Muscle of leg (tissue), 3 donors: ENCODE measurements at regions not wholly inside any gene's neighbourhood (a gene's known extent, or its start where the extent isn't known, plus 50 kb on each side); places are given as distances from the start of the nearest gene placed in this dataset.

Experiments
- DNase-seq: peaks from one replicate; pipeline ENCODE4 v3.0.0; 2013
- H3K27ac ChIP-seq: one replicate; pipeline ENCODE4 v1.5.1; 2013; ENCODE audit warnings: mild to moderate bottlenecking, low read length, control low read depth
- H3K27me3 ChIP-seq: one replicate; pipeline ENCODE4 v1.6.1; 2013; ENCODE audit warnings: low read length; ENCODE audit not compliant: control insufficient read depth, insufficient read depth
- H3K36me3 ChIP-seq: one replicate; pipeline ENCODE4 v1.6.1; 2013; ENCODE audit warnings: low read length; ENCODE audit not compliant: control insufficient read depth, insufficient read depth
- H3K4me1 ChIP-seq: one replicate; pipeline ENCODE4 v1.6.1; 2013; ENCODE audit warnings: low read length; ENCODE audit not compliant: control insufficient read depth, insufficient read depth
- H3K4me3 ChIP-seq: one replicate; pipeline ENCODE4 v1.5.1; 2013; ENCODE audit warnings: low read length, control low read depth
- H3K9me3 ChIP-seq: replicated peaks from 2 replicates; pipeline ENCODE4 v1.6.1; 2013; ENCODE audit warnings: low read depth, low read length; ENCODE audit not compliant: control insufficient read depth
- WGBS: methylation state at CpG from one replicate; pipeline ENCODE4 v1.1.5; 2013; ENCODE audit warnings: missing lambda C conversion rate; ENCODE audit not compliant: insufficient coverage; 5-methylcytosine and 5-hydroxymethylcytosine counted together

DNA sequence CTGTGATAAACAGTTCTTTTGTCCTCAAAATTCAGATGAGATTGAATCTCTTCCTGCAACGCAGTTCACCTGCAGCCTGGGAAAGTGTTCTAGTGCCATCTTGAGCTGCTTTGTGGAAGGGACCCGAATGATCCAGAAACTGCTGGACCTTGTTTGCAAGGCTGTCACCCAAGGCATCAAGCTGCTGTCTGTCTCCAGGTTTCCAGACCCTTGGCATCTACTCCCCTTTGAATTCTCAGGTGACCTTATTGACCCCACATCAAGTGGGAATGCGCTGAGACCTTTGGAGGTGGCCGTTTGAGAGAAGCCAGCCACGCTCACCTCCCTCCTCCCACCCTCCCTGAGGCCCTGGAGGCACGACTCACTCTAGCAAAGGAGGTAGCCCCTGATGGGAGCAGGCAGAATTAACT lies 112.5 kb downstream of the EDN3 start:
- Histone ChIP-seq H3K9me3 (peaks cover 4% of the 10 kb centered on the region), H3K4me3 (no peak overlapping the region), H3K4me1 (peaks cover 55% of the 10 kb centered on the region), H3K27ac (peak overlapping the region; percentile 25), H3K36me3 (no peaks in the 10 kb centered on the region), H3K27me3 (no peaks in the 10 kb centered on the region)
- no peak for DNase-seq
- WGBS, result 48% methylated on average over 3 of the region's 6 CpGs

DNA sequence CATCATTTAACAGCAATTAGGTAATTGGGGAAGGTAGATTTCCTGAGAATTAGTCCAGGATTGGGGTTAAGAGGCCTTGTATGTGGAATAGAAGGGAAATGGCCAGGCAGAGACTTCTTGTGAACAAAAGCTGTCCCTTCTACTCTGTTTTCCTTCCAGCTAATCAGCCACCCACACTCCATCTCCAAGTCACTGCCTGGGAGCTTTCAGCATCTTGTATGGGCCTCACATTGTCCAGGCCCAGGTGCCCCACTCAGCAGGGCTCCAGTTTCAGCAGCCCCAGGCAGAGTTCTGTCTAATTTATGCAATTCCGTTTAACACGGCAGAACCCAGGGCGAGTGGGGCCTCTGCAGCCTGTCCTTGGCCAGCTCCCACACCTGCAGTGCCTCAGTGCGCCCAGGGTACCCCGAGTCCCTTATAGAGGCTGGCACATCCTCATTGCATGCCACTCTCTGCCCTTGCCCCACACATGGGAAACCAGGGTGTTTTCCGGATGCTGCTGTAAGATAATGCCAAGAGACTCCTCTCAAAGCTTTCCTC lies 113.0 kb downstream of the EDN3 start:
- Histone ChIP-seq H3K4me1 (peaks cover 55% of the 10 kb centered on the region), H3K27ac (peak overlapping the region; percentile 29), H3K27me3 (no peaks in the 10 kb centered on the region), H3K9me3 (peaks cover 4% of the 10 kb centered on the region), H3K4me3 (no peak overlapping the region), H3K36me3 (no peaks in the 10 kb centered on the region)
- WGBS, result 65% methylated on average over 5 of the region's 6 CpGs
- no peak for DNase-seq

DNA sequence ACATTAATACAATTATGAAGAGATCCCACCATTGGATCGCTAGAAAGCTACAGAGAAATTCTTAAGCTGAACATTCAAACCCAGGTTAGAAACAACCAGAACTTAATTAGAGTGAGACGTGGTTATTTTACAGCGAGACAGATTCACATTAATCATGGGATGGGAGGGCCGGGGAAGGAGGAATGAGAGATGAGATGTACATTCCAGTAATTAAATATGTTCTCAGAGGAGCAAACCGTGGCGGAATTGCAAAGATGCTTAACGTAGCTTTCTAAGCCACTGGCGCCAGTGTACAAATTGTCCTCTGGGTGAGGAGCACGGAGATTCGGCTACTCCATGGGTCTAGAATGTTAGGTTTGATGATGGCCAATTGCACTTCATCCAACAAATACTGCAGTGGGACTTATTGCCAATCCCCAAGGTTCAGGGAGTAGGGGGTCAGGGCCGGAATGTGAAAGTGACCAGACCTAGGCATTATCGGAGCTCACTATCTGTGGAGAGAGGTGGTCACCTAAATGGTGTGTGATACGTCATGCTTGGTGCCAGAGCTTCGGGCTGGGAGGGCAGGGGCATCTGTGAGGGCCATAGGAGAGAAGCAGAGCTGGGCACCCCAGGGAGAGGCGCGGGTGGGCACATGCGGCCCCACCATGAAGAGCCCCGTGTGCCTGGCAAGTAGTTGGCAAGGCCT lies 114.7 kb downstream of the EDN3 start:
- peak; percentile 39 for DNase-seq
- peaks cover 5% of the 10 kb centered on the region for H3K27me3 ChIP-seq
- peak overlapping the region; percentile 47 for H3K27ac ChIP-seq
- H3K9me3 ChIP-seq, result peaks cover 4% of the 10 kb centered on the region
- H3K4me3 ChIP-seq, result no peak overlapping the region
- H3K4me1 ChIP-seq, result peaks cover 68% of the 10 kb centered on the region
- WGBS, result 88% methylated on average over 10 of the region's 18 CpGs
- H3K36me3 ChIP-seq, result no peaks in the 10 kb centered on the region

DNA sequence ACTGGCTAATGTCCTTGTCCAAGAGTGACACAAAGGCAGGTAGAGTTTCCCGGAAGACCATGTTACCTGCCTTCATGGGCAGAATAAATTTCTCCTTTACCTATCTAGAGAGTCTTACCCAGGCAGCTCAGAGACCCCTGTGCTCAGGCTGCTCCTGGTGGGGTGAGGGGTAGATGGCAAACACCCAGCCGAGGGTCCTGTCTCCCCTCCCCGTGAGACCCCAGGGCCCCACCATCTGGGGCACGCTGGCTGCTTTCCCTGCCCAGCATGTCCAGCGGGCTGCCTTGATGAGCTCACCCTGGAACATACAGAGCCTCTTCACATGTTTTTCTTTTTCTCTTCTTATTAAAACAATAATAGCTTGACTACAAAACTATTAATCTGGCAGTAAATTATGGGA lies 116.5 kb downstream of the EDN3 start:
- H3K27me3 ChIP-seq, result peaks cover 5% of the 10 kb centered on the region
- H3K27ac ChIP-seq, result no peak overlapping the region
- no peaks in the 10 kb centered on the region for H3K36me3 ChIP-seq
- H3K4me3 ChIP-seq, result no peak overlapping the region
- peaks cover 51% of the 10 kb centered on the region for H3K4me1 ChIP-seq
- WGBS, result 82% methylated on average over 2 of the region's 5 CpGs
- peaks cover 4% of the 10 kb centered on the region for H3K9me3 ChIP-seq
- no peak for DNase-seq

DNA sequence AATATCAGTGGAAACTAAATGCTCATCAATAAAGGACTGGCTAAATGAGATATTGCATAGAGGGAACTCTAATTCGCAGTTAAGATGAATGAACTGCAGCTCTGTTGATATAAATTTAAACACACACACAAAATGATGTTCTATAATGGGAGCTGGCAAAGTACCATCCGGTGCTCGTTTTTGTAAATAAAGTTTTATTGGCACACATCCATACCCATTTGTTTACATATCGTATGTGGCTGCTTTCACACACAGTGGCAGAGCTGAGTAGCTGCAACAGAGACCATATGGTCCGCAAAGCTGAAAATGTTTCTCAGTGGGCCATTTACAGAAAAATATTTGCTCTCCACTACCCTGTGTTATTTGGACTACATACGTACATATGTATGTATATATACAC lies 120.7 kb downstream of the EDN3 start:
- peaks cover 5% of the 10 kb centered on the region for H3K27me3 ChIP-seq
- WGBS, result 60% methylated on average over 1 of the region's 6 CpGs

DNA sequence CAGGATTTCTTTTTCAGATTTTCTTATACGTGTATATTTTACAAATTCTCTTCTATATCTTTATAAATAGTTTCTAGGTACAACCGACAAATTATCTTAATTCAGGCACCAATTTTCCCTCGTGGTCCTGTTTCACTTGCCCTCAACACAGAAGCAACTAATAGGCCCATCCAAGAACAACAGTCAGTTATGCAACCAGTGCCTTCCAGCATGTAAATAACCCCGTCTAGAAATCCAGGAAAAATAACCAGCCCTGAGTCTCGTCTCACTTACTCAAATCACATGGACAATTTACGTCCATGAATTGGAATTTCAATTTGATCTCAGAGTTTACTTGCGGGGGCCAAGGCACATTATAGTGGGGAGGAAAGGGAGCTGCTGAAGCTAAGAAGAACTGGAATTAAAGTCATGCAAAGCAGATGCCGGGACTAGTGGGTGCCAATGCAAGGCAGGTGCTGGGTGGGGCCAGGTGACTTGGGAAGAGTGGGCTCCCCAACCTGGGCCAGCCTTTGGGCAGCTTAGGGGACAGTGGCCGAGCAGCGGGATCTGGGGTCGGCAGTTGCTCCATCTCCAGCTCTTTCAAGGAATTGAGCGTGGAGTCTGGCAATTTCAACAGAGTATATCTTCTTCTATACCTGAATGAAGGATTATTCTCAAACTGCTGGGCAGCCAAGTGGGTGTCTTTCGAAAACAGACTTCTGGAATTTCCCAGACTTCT lies 121.7 kb downstream of the EDN3 start:
- Histone ChIP-seq H3K9me3 (no peaks in the 10 kb centered on the region), H3K27ac (peak overlapping the region; percentile 45), H3K36me3 (no peaks in the 10 kb centered on the region), H3K4me1 (peaks cover 36% of the 10 kb centered on the region), H3K27me3 (peaks cover 5% of the 10 kb centered on the region), H3K4me3 (no peak overlapping the region)
- DNase-seq, result peak; percentile 40
- WGBS, result 69% methylated on average over 3 of the region's 13 CpGs

More for the DNA sequence above, 120.7 kb downstream of the EDN3 start:
- no peak overlapping the region for H3K27ac ChIP-seq
- no peak overlapping the region for H3K4me3 ChIP-seq
- peaks cover 39% of the 10 kb centered on the region for H3K4me1 ChIP-seq
- no peaks in the 10 kb centered on the region for H3K36me3 ChIP-seq
- DNase-seq, result no peak
- H3K9me3 ChIP-seq, result no peaks in the 10 kb centered on the region

DNA sequence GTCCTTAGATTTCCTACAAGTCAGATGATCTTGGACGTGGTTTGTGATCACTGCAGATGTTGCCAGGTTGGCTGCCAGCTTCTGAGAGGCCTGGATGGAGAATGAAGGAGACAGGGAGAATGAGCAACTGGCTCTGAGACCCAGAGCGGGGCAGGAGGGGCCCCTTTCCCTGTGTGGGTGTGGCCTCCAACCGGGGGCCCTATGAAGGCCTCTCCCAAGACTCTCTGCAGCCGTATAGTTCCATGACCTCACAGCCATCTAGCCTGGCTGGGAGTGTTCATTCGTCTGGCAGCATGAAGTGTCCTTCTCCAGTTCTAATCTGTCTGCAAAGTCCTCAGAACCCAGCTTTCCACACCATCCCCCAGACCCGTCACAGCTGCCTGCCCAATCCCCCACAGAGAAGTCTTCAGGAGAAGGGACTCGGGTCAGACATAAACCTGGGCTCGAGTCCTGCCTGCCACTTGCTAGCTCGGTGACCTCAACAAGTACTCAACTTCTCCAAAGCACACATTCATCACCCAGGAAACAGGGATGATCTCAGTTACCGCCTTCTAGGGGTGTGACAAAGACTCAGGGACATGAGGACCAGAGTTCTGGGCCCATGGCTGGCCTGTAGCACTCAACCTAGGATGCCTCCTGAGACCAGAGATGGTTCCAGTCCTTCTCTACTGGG lies 122.6 kb downstream of the EDN3 start:
- peak; percentile 87 for DNase-seq
- H3K4me3 ChIP-seq, result no peak overlapping the region
- WGBS, result 47% methylated on average over 10 of the region's 10 CpGs

DNA sequence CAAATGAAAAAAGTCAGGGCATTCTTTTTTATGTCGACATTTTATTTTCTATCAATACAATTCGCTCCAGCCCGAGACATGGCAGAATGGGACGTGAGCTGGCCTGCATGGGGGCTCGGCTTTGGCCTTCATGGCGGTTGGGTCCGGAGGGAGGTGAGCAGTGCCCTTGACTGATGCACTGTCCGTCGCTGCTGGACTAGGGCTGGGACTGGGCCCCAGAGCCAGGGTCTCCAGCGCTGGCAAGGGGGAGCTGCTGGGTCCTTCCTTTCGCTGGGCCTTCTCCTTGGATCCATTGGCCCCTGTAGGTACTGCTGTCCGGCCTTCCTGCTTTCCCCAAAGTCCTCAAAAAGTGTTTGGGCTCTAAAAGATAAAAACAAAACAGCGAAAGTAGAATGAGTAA lies 124.6 kb downstream of the EDN3 start:
- Histone ChIP-seq H3K4me1 (peaks cover 28% of the 10 kb centered on the region), H3K27me3 (no peaks in the 10 kb centered on the region), H3K27ac (no peak overlapping the region), H3K4me3 (no peak overlapping the region), H3K9me3 (no peaks in the 10 kb centered on the region), H3K36me3 (no peaks in the 10 kb centered on the region)
- no peak for DNase-seq
- whole genome bisulfite sequencing, result 71% methylated on average over 9 of the region's 13 CpGs

More for the DNA sequence above, 122.6 kb downstream of the EDN3 start:
- Histone ChIP-seq H3K9me3 (no peaks in the 10 kb centered on the region), H3K27me3 (peaks cover 5% of the 10 kb centered on the region), H3K4me1 (peaks cover 36% of the 10 kb centered on the region), H3K36me3 (no peaks in the 10 kb centered on the region), H3K27ac (peak overlapping the region; percentile 45)

DNA sequence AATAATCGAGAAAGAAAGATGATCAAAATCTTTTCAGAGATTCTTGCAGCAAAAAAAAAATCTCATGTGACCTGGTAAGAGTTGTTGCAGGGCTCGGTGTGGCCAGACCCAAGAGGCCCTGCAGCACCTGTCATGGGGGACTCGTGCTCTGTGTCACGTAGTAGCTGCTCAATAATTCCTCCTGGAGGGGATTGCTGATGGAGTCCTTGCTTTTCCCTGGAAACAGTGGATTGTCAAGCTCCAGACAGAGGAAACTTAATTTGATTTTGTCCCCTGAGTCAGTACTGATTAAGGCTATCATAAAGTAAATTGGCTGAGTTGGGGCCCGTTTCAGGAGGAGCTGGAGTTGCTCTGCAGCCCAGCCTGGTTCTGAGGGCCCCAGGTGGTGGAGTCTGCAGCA lies 125.2 kb downstream of the EDN3 start:
- DNase-seq, result no peak
- peaks cover 26% of the 10 kb centered on the region for H3K4me1 ChIP-seq
- no peak overlapping the region for H3K27ac ChIP-seq
- no peaks in the 10 kb centered on the region for H3K9me3 ChIP-seq
- H3K4me3 ChIP-seq, result no peak overlapping the region
- no peaks in the 10 kb centered on the region for H3K36me3 ChIP-seq
- no peaks in the 10 kb centered on the region for H3K27me3 ChIP-seq
- 63% methylated on average over 5 of the region's 5 CpGs for WGBS

DNA sequence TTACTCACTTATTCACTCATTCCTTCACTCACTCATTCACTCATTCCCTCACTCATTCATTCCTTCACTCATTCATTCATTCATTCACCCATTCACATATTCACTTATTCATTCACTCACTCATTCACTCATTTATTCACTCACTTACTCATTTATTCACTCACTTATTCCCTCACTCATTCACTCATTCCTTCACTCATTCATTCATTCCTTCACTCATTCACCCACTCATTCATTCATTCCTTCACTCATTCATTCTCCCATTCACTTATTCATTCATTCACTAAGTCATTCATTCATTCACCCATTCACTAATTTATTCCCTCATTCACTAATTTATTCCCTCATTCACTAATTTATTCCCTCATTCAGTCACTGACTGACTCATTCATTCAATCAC lies 127.6 kb downstream of the EDN3 start:
- DNase-seq, result no peak
- H3K4me1 ChIP-seq, result peaks cover 16% of the 10 kb centered on the region
- peaks cover 2% of the 10 kb centered on the region for H3K27me3 ChIP-seq

More for the DNA sequence above, 127.6 kb downstream of the EDN3 start:
- Histone ChIP-seq H3K27ac (no peak overlapping the region), H3K36me3 (no peaks in the 10 kb centered on the region), H3K9me3 (no peaks in the 10 kb centered on the region), H3K4me3 (no peak overlapping the region)
